ENCODE measurements at regions not wholly inside any gene's neighbourhood (a gene's known extent, or its start where the extent isn't known, plus 50 kb on each side); places are given as distances from the start of the nearest gene placed in this dataset.

GRCh38 chr6:94559829-94560537, 1017.4 kb upstream of the MANEA start:
- TF ChIP-seq SIN3A (IDR thresholded peaks at IDR 0.05; ENCODE audit: borderline replicate concordance, insufficient read depth, low read length) (no peak), TAF1 (IDR thresholded peaks at IDR 0.05; ENCODE audit: borderline replicate concordance, insufficient read depth, low read length) (no peak), REST (IDR thresholded peaks at IDR 0.05; ENCODE audit: insufficient read depth in 1 of 2, low read depth in 2 of 2, low read length in 2 of 2) (no peak), POLR2AphosphoS5 (IDR thresholded peaks at IDR 0.05; ENCODE audit: low read depth, low read length) (no peak), FOXP2 (optimal IDR thresholded peaks at IDR 0.05; ENCODE audit: borderline replicate concordance, extremely low read depth, extremely low read length, insufficient read depth) (no peak)

DNA sequence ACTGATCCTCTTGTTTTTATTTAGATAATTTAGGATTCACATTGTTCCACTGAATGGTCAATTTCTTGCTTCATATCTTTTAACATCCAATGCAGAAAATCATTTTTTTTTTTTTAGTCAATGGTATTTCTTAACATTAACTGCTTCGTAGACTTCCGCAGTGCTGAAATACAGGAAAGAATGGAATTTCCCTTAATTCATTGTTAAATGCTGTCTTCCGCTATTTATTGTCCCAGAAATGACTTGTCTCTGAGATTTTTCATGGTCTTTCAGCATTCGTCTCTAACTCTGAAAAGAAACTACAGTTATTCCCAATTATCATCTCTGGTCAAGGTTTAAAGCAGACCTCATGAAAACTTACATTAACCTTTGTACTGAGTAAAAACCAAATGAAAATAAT, 1029.1 kb upstream of the MANEA start:
- TF ChIP-seq POLR2AphosphoS5 (IDR thresholded peaks at IDR 0.05; ENCODE audit: low read depth, low read length) (no peak), TAF1 (IDR thresholded peaks at IDR 0.05; ENCODE audit: borderline replicate concordance, insufficient read depth, low read length) (no peak), SIN3A (IDR thresholded peaks at IDR 0.05; ENCODE audit: borderline replicate concordance, insufficient read depth, low read length) (no peak), REST (IDR thresholded peaks at IDR 0.05; ENCODE audit: insufficient read depth in 1 of 2, low read depth in 2 of 2, low read length in 2 of 2) (no peak), FOXP2 (optimal IDR thresholded peaks at IDR 0.05; ENCODE audit: borderline replicate concordance, extremely low read depth, extremely low read length, insufficient read depth) (no peak)

DNA sequence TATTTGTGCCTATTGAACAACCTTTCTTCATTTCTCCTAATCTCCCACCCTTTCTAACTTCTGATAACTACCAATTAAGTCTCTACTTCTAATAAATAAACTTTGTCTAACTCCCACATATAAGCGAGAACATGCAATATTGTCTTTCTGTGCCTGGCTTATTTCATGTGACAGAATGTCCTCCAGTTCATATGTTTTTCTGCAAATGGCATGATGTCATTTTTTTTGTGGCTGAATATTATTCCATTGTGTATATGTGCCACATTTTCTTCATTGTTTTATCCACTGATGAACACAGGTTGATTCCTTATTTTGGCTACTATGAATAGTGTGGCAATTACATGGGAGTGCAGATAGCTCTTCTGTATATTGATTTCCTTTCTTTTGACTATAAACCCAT, 1041.5 kb upstream of the MANEA start:
- TF ChIP-seq SIN3A (IDR thresholded peaks at IDR 0.05; ENCODE audit: borderline replicate concordance, insufficient read depth, low read length): no peak

GRCh38 chr6:94511502-94512088, 1065.7 kb upstream of the MANEA start:
- TF ChIP-seq POLR2AphosphoS5 (IDR thresholded peaks at IDR 0.05; ENCODE audit: low read depth, low read length) (no peak), REST (IDR thresholded peaks at IDR 0.05; ENCODE audit: insufficient read depth in 1 of 2, low read depth in 2 of 2, low read length in 2 of 2) (no peak), FOXP2 (optimal IDR thresholded peaks at IDR 0.05; ENCODE audit: borderline replicate concordance, extremely low read depth, extremely low read length, insufficient read depth) (no peak), TAF1 (IDR thresholded peaks at IDR 0.05; ENCODE audit: borderline replicate concordance, insufficient read depth, low read length) (no peak), SIN3A (IDR thresholded peaks at IDR 0.05; ENCODE audit: borderline replicate concordance, insufficient read depth, low read length) (no peak)

GRCh38 chr6:94510877-94511276, 1066.5 kb upstream of the MANEA start:
- no peak for TF ChIP-seq REST (IDR thresholded peaks at IDR 0.05; ENCODE audit: insufficient read depth in 1 of 2, low read depth in 2 of 2, low read length in 2 of 2)
- no peak for TF ChIP-seq SIN3A (IDR thresholded peaks at IDR 0.05; ENCODE audit: borderline replicate concordance, insufficient read depth, low read length)
- no peak for TF ChIP-seq FOXP2 (optimal IDR thresholded peaks at IDR 0.05; ENCODE audit: borderline replicate concordance, extremely low read depth, extremely low read length, insufficient read depth)
- TF ChIP-seq TAF1 (IDR thresholded peaks at IDR 0.05; ENCODE audit: borderline replicate concordance, insufficient read depth, low read length): no peak
- no peak for TF ChIP-seq POLR2AphosphoS5 (IDR thresholded peaks at IDR 0.05; ENCODE audit: low read depth, low read length)

Measured in PFSK-1 (cell line).